ENCODE measurements at regions not wholly inside any gene's neighbourhood (a gene's known extent, or its start where the extent isn't known, plus 50 kb on each side); places are given as distances from the start of the nearest gene placed in this dataset.
A peak's percentile ranks its signal among the peaks of the same experiment; 100 is the strongest.

GRCh38 chr7:21336743-21337142 lies 91.1 kb upstream of the SP4 start:
- TF ChIP-seq MYC (IDR thresholded peaks at IDR 0.05; ENCODE audit: low read depth, low read length) (no peak), FOS (IDR thresholded peaks at IDR 0.05; ENCODE audit: borderline replicate concordance, insufficient read depth, low read length) (no peak), JUN (IDR thresholded peaks at IDR 0.05; ENCODE audit: borderline replicate concordance, insufficient read depth, insufficient read length, low read depth) (no peak), CTCF (IDR thresholded peaks at IDR 0.05; ENCODE audit: extremely low read depth in 1 of 2, insufficient read depth in 1 of 2, low read depth in 1 of 2, low read length in 2 of 2) (no peak), MAX (IDR thresholded peaks at IDR 0.05; ENCODE audit: insufficient read depth, insufficient read length) (no peak), POLR2A (IDR thresholded peaks at IDR 0.05; ENCODE audit: low read depth, low read length) (no peak)
- Histone ChIP-seq H3K4me2 (ENCODE audit: insufficient read depth, low read length) (no peak overlapping the region), H3K36me3 (ENCODE audit: control insufficient read depth in 2 of 2, extremely low read depth in 1 of 2, insufficient read depth in 2 of 2, low read length in 2 of 2) (no peaks in the 10 kb centered on the region), H3K4me3 (replicated peaks in 1 of 3; ENCODE audit: insufficient read depth in 1 of 3, low read depth in 1 of 3, low read length in 3 of 3) (no peak overlapping the region), H3K9ac (replicated peaks; ENCODE audit: extremely low read depth, insufficient read depth, low read length) (no peak overlapping the region), H3K9me1 (replicated peaks; ENCODE audit: control insufficient read depth, extremely low read depth, insufficient read depth, low read length) (no peaks in the 10 kb centered on the region), H4K20me1 (replicated peaks; ENCODE audit: control insufficient read depth, extremely low read depth, insufficient read depth, low read length) (no peaks in the 10 kb centered on the region), H3K27me3 (ENCODE audit: control insufficient read depth in 2 of 2, insufficient read depth in 2 of 2, low read length in 2 of 2) (no peaks in the 10 kb centered on the region), H3K27ac (ENCODE audit: insufficient read depth, low read depth, low read length) (no peak overlapping the region), H3K79me2 (ENCODE audit: control insufficient read depth, insufficient read depth, low read length) (no peaks in the 10 kb centered on the region), H3K9me3 (replicated peaks; ENCODE audit: control insufficient read depth, insufficient read depth, low read length) (no peaks in the 10 kb centered on the region), H2AFZ (ENCODE audit: low read depth, low read length) (no peak overlapping the region), H3K4me1 (ENCODE audit: control insufficient read depth, extremely low read depth, insufficient read depth, low read length) (peaks cover 12% of the 10 kb centered on the region)
- CTCF ChIA-PET = interaction anchor here (1.7 kb wide), 1 partner anchor 18 kb away, joined by 7 read pairs; no protein-coding TSS in a partner anchor
- intact Hi-C loops (cut with micrococcal nuclease) = no loop called here
- BruUV-seq (replicated peaks) = no TSS peak
- FAIRE-seq = no peak
- POLR2A ChIA-PET = no interaction called here
- dilution Hi-C loops (cut with MboI; ENCODE audit: extremely low pct_ligation_motif_present, low sequenced_read_pairs) = no loop called here
- no peak for DNase-seq (ENCODE audit: low read depth, low spot score)

GRCh38 chr7:21338728-21339164 lies 89.1 kb upstream of the SP4 start:
- Histone ChIP-seq H4K20me1 (replicated peaks; ENCODE audit: control insufficient read depth, extremely low read depth, insufficient read depth, low read length) (no peaks in the 10 kb centered on the region), H3K79me2 (ENCODE audit: control insufficient read depth, insufficient read depth, low read length) (no peaks in the 10 kb centered on the region), H3K27ac (ENCODE audit: insufficient read depth, low read depth, low read length) (peak overlapping the region; percentile 95), H2AFZ (ENCODE audit: low read depth, low read length) (peak overlapping the region; percentile 92), H3K4me1 (ENCODE audit: control insufficient read depth, extremely low read depth, insufficient read depth, low read length) (peaks cover 12% of the 10 kb centered on the region), H3K9me1 (replicated peaks; ENCODE audit: control insufficient read depth, extremely low read depth, insufficient read depth, low read length) (no peaks in the 10 kb centered on the region), H3K9ac (replicated peaks; ENCODE audit: extremely low read depth, insufficient read depth, low read length) (peak overlapping the region; percentile 61), H3K4me2 (ENCODE audit: insufficient read depth, low read length) (peak overlapping the region; percentile 57), H3K27me3 (ENCODE audit: control insufficient read depth in 2 of 2, insufficient read depth in 2 of 2, low read length in 2 of 2) (no peaks in the 10 kb centered on the region), H3K36me3 (ENCODE audit: control insufficient read depth in 2 of 2, extremely low read depth in 1 of 2, insufficient read depth in 2 of 2, low read length in 2 of 2) (no peaks in the 10 kb centered on the region), H3K9me3 (replicated peaks; ENCODE audit: control insufficient read depth, insufficient read depth, low read length) (no peaks in the 10 kb centered on the region), H3K4me3 (replicated peaks in 1 of 3; ENCODE audit: insufficient read depth in 1 of 3, low read depth in 1 of 3, low read length in 3 of 3) (no peak overlapping the region)
- no TSS peak for BruUV-seq (replicated peaks)
- no peak for TF ChIP-seq MAX (IDR thresholded peaks at IDR 0.05; ENCODE audit: insufficient read depth, insufficient read length)
- peak; percentile 85 for TF ChIP-seq FOS (IDR thresholded peaks at IDR 0.05; ENCODE audit: borderline replicate concordance, insufficient read depth, low read length)
- TF ChIP-seq POLR2A (IDR thresholded peaks at IDR 0.05; ENCODE audit: low read depth, low read length) = no peak
- TF ChIP-seq POLR2AphosphoS5 (IDR thresholded peaks at IDR 0.05; ENCODE audit: insufficient read depth, low read depth, low read length) = peak; percentile 51
- TF ChIP-seq GATA2 (IDR thresholded peaks at IDR 0.05; ENCODE audit: insufficient read depth, insufficient read length, low read depth, low read length) = peak; percentile 91
- peak; percentile 73 for TF ChIP-seq JUN (IDR thresholded peaks at IDR 0.05; ENCODE audit: borderline replicate concordance, insufficient read depth, insufficient read length, low read depth)
- intact Hi-C loops (cut with micrococcal nuclease) = loop anchor here (1.0 kb wide), 1 partner anchor 20 kb away; no protein-coding TSS in a partner anchor
- dilution Hi-C loops (cut with MboI; ENCODE audit: extremely low pct_ligation_motif_present, low sequenced_read_pairs) = no loop called here
- FAIRE-seq (peak; percentile 90), DNase-seq (ENCODE audit: low read depth, low spot score) (peak; percentile 77)
- CTCF ChIA-PET = interaction anchor here (0.7 to 2.2 kb wide), 5 partner anchors 9 to 168 kb away, joined by 3 to 7 read pairs (median 4); no protein-coding TSS in a partner anchor
- POLR2A ChIA-PET = interaction anchor here (0.5 kb wide), 1 partner anchor 85 kb away, joined by 3 read pairs; no protein-coding TSS in a partner anchor

Measured in endothelial cell of umbilical vein (primary cell).